SK-N-SH treated with all-trans-retinoic acid at 6 μM for 48 hours (cell line): ENCODE measurements at regions not wholly inside any gene's neighbourhood (a gene's known extent, or its start where the extent isn't known, plus 50 kb on each side); places are given as distances from the start of the nearest gene placed in this dataset.

Experiments
- ATAC-seq: fragments of 200-7000 bp; cut with Tn5 transposase; 3 replicates; pipeline ENCODE4 v1.9.1; 2020; ENCODE audit warnings: mild to moderate bottlenecking, moderate library complexity
- ARNTL ChIP-seq: fragments of 450-650 bp; formaldehyde crosslinking; IDR thresholded peaks from 2 replicates; pipeline ENCODE4 v1.5.0; 2020; ENCODE audit warnings: low read depth, mild to moderate bottlenecking, moderate library complexity, borderline replicate concordance
- BACH2 ChIP-seq: fragments of 250-450 bp; sonication (Bioruptor Pico); IDR thresholded peaks from 2 replicates; pipeline ENCODE4 v1.9.0; 2021; ENCODE audit warnings: mild to moderate bottlenecking, borderline replicate concordance
- CREB5 ChIP-seq: fragments of 250-450 bp; sonication (Bioruptor Pico); IDR thresholded peaks from 2 replicates; pipeline ENCODE4 v1.5.1; 2020; ENCODE audit warnings: low read depth, mild to moderate bottlenecking, moderate library complexity
- CSDC2 ChIP-seq: fragments of 250-450 bp; sonication (Bioruptor Pico); IDR thresholded peaks from 2 replicates; pipeline ENCODE4 v1.5.0; 2020; ENCODE audit warnings: mild to moderate bottlenecking, moderate library complexity
- ESRRG ChIP-seq: fragments of 250-450 bp; sonication (Bioruptor Pico); IDR thresholded peaks from 2 replicates; pipeline ENCODE4 v1.6.1; 2021; ENCODE audit warnings: mild to moderate bottlenecking
- GLIS3 ChIP-seq: fragments of 250-450 bp; sonication (Bioruptor Pico); IDR thresholded peaks from 2 replicates; pipeline ENCODE4 v1.5.0; 2020; ENCODE audit warnings: mild to moderate bottlenecking, moderate library complexity
- ISL1 ChIP-seq: fragments of 250-450 bp; sonication (Bioruptor Pico); IDR thresholded peaks from 2 replicates; pipeline ENCODE4 v2.1.2; 2022; ENCODE audit warnings: mild to moderate bottlenecking, moderate library complexity
- OSR1 ChIP-seq: fragments of 250-450 bp; sonication (Bioruptor Pico); IDR thresholded peaks from 2 replicates; pipeline ENCODE4 v1.8.0; 2022; ENCODE audit warnings: moderate library complexity, mild to moderate bottlenecking, inconsistent platforms
- POU6F1 ChIP-seq: fragments of 250-450 bp; sonication (Bioruptor Pico); IDR thresholded peaks from 2 replicates; pipeline ENCODE4 v1.8.0; 2021; ENCODE audit warnings: low read depth, mild to moderate bottlenecking, moderate library complexity, borderline replicate concordance
- PPARA ChIP-seq: fragments of 250-450 bp; sonication (Bioruptor Pico); IDR thresholded peaks from 2 replicates; pipeline ENCODE4 v1.5.0; 2020; ENCODE audit warnings: mild to moderate bottlenecking, borderline replicate concordance
- RARB ChIP-seq: fragments of 250-450 bp; sonication (Bioruptor Pico); IDR thresholded peaks from 2 replicates; pipeline ENCODE4 v1.8.0; 2021; ENCODE audit warnings: mild to moderate bottlenecking, moderate library complexity
- SNAI2 ChIP-seq: fragments of 250-450 bp; sonication (Bioruptor Pico); IDR thresholded peaks from 2 replicates; pipeline ENCODE4 v1.5.0; 2020; ENCODE audit warnings: mild to moderate bottlenecking, moderate library complexity
- TCF4 ChIP-seq: fragments of 250-450 bp; sonication (Bioruptor Pico); IDR thresholded peaks from 2 replicates; pipeline ENCODE4 v1.8.0; 2021; ENCODE audit warnings: mild to moderate bottlenecking, moderate library complexity, borderline replicate concordance
- TOX ChIP-seq: fragments of 250-450 bp; sonication (Bioruptor Pico); IDR thresholded peaks from 2 replicates; pipeline ENCODE4 v1.8.0; 2021; ENCODE audit warnings: mild to moderate bottlenecking, moderate library complexity, borderline replicate concordance
- ZFP3 ChIP-seq: fragments of 250-450 bp; sonication (Bioruptor Pico); IDR thresholded peaks from 2 replicates; pipeline ENCODE4 v1.5.0; 2020; ENCODE audit warnings: mild to moderate bottlenecking, moderate library complexity
- ZFP30 ChIP-seq: fragments of 450-650 bp; formaldehyde crosslinking; IDR thresholded peaks from 2 replicates; pipeline ENCODE4 v1.5.0; 2022; ENCODE audit warnings: mild to moderate bottlenecking, moderate library complexity
- ZNF565 ChIP-seq: fragments of 450-650 bp; formaldehyde crosslinking; conservative IDR thresholded peaks from 2 replicates; pipeline ENCODE4 v1.5.0; 2020; ENCODE audit warnings: low read depth, mild to moderate bottlenecking, moderate library complexity
- ZNF70 ChIP-seq: fragments of 450-650 bp; formaldehyde crosslinking; IDR thresholded peaks from 2 replicates; pipeline ENCODE4 v1.5.0; 2020; ENCODE audit warnings: mild to moderate bottlenecking, moderate library complexity
- TF ChIP-seq, protein P1 (sequence below): fragments of 250-450 bp; sonication (Bioruptor Pico); IDR thresholded peaks from 2 replicates; pipeline ENCODE4 v1.5.1; 2021; ENCODE audit warnings: mild to moderate bottlenecking, moderate library complexity
- TF ChIP-seq, protein P2 (sequence below): fragments of 250-450 bp; sonication (Bioruptor Pico); IDR thresholded peaks from 2 replicates; pipeline ENCODE4 v1.8.0; 2020; ENCODE audit warnings: mild to moderate bottlenecking, moderate library complexity, borderline replicate concordance
- TF ChIP-seq, protein P3 (sequence below): fragments of 250-450 bp; sonication (Bioruptor Pico); IDR thresholded peaks from 2 replicates; pipeline ENCODE4 v1.5.0; 2020; ENCODE audit warnings: mild to moderate bottlenecking, moderate library complexity

DNA sequence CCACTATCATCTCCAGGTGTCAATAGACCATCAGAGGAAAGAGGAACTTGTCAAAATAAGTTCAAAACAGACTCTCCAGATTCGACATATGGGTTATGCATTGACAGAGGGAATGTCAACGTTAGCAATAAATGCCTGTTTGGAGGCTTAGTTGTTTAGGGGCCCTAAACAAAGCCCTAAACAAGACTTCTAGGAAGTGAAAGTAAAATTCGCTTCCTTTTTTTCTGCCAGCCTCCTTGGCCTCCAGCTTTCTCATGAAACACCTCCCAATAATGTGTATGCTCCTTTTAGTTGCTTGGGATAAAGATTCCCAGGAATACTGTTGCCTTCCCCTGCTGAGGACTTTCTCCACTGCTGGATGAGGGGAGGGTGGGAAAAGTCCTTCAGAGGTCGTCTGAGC is 70.9 kb upstream of the ARNT2 start:
- TF ChIP-seq SNAI2 (CRISPR knock-in tag) (no peak), TCF4 (CRISPR knock-in tag) (no peak), BACH2 (CRISPR knock-in tag) (no peak), ZFP30 (CRISPR knock-in tag) (no peak), ISL1 (CRISPR knock-in tag) (no peak), GLIS3 (CRISPR knock-in tag) (no peak), ARNTL (CRISPR knock-in tag) (no peak), PPARA (CRISPR knock-in tag) (no peak), OSR1 (CRISPR knock-in tag) (no peak)
- TF ChIP-seq, protein P1, sequence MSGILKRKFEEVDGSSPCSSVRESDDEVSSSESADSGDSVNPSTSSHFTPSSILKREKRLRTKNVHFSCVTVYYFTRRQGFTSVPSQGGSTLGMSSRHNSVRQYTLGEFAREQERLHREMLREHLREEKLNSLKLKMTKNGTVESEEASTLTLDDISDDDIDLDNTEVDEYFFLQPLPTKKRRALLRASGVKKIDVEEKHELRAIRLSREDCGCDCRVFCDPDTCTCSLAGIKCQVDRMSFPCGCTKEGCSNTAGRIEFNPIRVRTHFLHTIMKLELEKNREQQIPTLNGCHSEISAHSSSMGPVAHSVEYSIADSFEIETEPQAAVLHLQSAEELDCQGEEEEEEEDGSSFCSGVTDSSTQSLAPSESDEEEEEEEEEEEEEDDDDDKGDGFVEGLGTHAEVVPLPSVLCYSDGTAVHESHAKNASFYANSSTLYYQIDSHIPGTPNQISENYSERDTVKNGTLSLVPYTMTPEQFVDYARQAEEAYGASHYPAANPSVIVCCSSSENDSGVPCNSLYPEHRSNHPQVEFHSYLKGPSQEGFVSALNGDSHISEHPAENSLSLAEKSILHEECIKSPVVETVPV (CRISPR knock-in tag), result no peak
- TF ChIP-seq, protein P2, sequence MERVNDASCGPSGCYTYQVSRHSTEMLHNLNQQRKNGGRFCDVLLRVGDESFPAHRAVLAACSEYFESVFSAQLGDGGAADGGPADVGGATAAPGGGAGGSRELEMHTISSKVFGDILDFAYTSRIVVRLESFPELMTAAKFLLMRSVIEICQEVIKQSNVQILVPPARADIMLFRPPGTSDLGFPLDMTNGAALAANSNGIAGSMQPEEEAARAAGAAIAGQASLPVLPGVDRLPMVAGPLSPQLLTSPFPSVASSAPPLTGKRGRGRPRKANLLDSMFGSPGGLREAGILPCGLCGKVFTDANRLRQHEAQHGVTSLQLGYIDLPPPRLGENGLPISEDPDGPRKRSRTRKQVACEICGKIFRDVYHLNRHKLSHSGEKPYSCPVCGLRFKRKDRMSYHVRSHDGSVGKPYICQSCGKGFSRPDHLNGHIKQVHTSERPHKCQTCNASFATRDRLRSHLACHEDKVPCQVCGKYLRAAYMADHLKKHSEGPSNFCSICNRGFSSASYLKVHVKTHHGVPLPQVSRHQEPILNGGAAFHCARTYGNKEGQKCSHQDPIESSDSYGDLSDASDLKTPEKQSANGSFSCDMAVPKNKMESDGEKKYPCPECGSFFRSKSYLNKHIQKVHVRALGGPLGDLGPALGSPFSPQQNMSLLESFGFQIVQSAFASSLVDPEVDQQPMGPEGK (CRISPR knock-in tag), result no peak
- TF ChIP-seq, all 23 proteins: peak for 0
- no peak for ATAC-seq

DNA sequence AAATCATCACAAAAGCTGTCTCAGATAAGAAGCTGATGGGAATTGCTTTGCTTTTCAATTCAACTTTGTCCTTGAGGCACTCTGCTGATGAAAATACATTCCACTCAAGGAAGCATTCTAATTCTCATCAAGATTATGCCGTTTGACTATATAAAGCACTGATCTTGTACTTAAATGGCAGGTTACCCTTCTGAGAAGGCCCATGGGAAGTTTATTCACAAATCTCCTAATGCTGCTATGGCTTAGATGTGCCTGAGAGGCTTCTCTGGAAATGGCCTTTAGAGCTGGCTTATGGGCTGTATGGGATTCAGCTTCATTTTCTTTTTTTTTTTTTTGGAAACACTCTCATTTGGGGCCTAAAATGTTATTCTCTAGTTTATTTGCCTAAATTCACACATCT is 69.7 kb upstream of the ARNT2 start:
- ATAC-seq, result no peak
- TF ChIP-seq RARB (CRISPR knock-in tag) (no peak), OSR1 (CRISPR knock-in tag) (no peak), ISL1 (CRISPR knock-in tag) (no peak), POU6F1 (CRISPR knock-in tag) (no peak), ZFP30 (CRISPR knock-in tag) (no peak), PPARA (CRISPR knock-in tag) (no peak), ZFP3 (no peak), TOX (CRISPR knock-in tag) (no peak), ZNF565 (CRISPR knock-in tag) (no peak), ESRRG (no peak), BACH2 (CRISPR knock-in tag) (no peak), CSDC2 (CRISPR knock-in tag) (no peak), ZNF70 (CRISPR knock-in tag) (no peak), SNAI2 (CRISPR knock-in tag) (no peak), ARNTL (CRISPR knock-in tag) (no peak), GLIS3 (CRISPR knock-in tag) (no peak)
- TF ChIP-seq, protein P3, sequence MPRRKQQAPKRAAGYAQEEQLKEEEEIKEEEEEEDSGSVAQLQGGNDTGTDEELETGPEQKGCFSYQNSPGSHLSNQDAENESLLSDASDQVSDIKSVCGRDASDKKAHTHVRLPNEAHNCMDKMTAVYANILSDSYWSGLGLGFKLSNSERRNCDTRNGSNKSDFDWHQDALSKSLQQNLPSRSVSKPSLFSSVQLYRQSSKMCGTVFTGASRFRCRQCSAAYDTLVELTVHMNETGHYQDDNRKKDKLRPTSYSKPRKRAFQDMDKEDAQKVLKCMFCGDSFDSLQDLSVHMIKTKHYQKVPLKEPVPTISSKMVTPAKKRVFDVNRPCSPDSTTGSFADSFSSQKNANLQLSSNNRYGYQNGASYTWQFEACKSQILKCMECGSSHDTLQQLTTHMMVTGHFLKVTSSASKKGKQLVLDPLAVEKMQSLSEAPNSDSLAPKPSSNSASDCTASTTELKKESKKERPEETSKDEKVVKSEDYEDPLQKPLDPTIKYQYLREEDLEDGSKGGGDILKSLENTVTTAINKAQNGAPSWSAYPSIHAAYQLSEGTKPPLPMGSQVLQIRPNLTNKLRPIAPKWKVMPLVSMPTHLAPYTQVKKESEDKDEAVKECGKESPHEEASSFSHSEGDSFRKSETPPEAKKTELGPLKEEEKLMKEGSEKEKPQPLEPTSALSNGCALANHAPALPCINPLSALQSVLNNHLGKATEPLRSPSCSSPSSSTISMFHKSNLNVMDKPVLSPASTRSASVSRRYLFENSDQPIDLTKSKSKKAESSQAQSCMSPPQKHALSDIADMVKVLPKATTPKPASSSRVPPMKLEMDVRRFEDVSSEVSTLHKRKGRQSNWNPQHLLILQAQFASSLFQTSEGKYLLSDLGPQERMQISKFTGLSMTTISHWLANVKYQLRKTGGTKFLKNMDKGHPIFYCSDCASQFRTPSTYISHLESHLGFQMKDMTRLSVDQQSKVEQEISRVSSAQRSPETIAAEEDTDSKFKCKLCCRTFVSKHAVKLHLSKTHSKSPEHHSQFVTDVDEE (CRISPR knock-in tag), result no peak
- TF ChIP-seq, all 23 proteins: peak for 0

- no peak for ATAC-seq
- no peak for TF ChIP-seq ISL1 (CRISPR knock-in tag)
- TF ChIP-seq ZFP30 (CRISPR knock-in tag), result no peak
- TF ChIP-seq CREB5 (CRISPR knock-in tag), result no peak
- no peak for TF ChIP-seq ZFP3
- no peak for TF ChIP-seq SNAI2 (CRISPR knock-in tag)
- TF ChIP-seq, protein P1 (CRISPR knock-in tag), result no peak
- TF ChIP-seq RARB (CRISPR knock-in tag), result no peak
- TF ChIP-seq ESRRG, result no peak
- TF ChIP-seq, protein P3 (CRISPR knock-in tag), result no peak
- TF ChIP-seq ZNF565 (CRISPR knock-in tag), result no peak
These were observed 64.6 kb upstream of the ARNT2 start for GRCh38 chr15:80339601-80340000.
